Ammon's horn (tissue), 1 donor: ENCODE measurements at regions not wholly inside any gene's neighbourhood (a gene's known extent, or its start where the extent isn't known, plus 50 kb on each side); places are given as distances from the start of the nearest gene placed in this dataset.

Experiments used
- DNase-seq: peaks from one replicate; pipeline ENCODE4 v3.0.0-alpha.2; 2016; ENCODE audit warnings: low spot score

DNA sequence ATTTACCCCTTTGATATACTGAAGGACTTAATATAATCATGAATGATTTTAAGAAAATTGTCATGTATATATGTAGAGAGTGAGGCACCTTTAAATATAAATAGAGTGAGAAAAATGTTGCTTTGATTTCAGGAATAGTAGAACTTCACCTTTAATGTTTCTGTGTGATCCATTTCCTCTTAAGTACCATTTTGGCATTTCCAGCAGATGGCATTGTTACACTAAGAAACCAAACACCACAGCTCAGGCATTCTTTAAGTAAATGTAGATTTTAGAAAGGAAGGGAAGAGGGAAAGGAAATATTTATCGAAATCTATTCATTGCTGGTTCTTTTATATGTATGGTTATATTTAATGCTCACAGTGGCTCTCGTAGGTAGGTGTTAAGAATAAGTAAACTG, 556.7 kb upstream of the FBXO33 start:
- peak; percentile 56 for DNase-seq

DNA sequence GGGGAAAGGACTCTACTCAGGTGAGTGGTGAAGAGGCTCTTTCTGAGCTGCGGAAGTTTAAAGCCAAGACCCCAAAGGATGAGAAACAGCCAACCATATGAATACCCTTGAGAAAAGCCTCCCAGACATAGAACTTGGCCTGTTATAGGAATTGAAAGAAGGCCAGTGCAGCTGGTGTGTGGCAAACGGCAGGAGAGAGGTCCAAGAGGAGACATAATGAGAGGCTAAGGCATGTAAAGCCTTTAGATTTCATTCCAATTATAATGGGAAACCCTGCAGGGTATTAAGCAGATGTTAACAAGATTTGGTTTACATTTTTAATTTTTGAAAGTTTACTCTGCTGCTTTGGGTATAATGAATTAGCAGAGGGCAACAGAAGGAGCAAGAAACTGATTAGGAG, 552.1 kb upstream of the FBXO33 start:
- no peak for DNase-seq

DNA sequence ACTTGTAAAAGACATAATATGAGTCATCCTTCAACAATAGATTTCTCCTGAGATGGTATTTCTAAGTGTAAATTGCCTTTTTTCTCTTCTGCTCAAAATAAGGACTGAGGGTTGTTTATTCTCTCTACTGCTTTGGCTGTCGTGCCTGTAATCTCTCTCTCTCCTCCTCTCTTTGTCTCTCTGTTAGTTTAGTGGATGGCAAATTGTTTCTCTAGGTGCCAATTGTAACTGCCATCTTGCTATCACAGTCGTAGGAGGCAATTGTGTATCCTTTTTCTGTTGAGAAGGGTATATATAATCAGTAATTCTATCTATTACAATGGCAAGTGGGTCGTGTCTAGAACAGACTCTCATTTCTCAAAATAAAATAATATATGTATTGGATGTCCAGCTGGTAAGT, 545.0 kb upstream of the FBXO33 start:
- DNase-seq, result no peak

GRCh38 chr14:39974036-39974435, 541.8 kb upstream of the FBXO33 start:
- no peak for DNase-seq

DNA sequence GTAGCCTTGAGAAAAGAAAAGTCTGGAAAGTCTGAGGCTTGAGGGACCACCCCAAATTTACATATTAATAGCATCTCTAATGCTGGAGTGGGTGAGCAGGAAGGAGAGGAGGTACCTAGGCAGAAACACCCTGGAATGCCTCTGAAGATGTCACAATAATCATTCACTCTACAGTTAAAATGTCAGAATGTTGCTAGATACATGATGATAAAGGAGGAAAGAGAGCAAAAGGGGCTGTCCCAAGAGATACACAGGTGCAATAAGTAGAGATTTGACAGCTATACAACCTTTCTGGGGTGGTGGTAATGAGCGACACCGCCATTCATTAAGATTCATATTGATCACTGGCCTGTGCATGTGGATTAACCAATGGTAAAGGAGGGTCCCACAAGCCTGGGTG, 540.5 kb upstream of the FBXO33 start:
- DNase-seq, result no peak

- no peak for DNase-seq
Measured at GRCh38 chr14:39967885-39968284, 535.7 kb upstream of the FBXO33 start.

- no peak for DNase-seq
Measured at GRCh38 chr14:39957987-39958386, 525.8 kb upstream of the FBXO33 start.

GRCh38 chr14:39957290-39957689, 525.1 kb upstream of the FBXO33 start:
- no peak for DNase-seq

- peak; percentile 6 for DNase-seq
Measured at GRCh38 chr14:39956372-39956771, 524.1 kb upstream of the FBXO33 start.

GRCh38 chr14:39948235-39948634, 516.0 kb upstream of the FBXO33 start:
- DNase-seq, result no peak

DNA sequence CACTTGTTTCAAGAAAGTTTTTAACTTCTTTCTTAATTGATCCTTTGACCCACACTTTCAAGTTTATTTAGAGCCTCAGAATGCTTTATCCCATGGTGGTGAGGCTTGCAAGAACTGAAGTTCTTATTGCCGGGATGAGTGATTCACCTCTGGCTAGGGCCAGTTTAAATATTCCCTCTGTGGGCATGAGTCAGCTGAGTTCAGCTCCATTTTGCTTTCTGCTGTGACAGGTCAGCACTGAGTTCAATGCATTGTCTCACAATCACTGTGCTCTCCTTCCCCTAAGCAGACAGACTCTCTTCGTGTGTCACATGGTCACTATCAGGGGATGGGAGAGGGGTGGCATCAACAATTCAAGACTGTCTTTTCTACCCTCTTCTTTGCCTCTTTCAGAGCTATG, 514.6 kb upstream of the FBXO33 start:
- DNase-seq, result no peak

- no peak for DNase-seq
Measured at GRCh38 chr14:39939023-39939422, 506.8 kb upstream of the FBXO33 start.

- DNase-seq, result no peak
Measured at GRCh38 chr14:39912192-39913100, 480.2 kb upstream of the FBXO33 start.

DNA sequence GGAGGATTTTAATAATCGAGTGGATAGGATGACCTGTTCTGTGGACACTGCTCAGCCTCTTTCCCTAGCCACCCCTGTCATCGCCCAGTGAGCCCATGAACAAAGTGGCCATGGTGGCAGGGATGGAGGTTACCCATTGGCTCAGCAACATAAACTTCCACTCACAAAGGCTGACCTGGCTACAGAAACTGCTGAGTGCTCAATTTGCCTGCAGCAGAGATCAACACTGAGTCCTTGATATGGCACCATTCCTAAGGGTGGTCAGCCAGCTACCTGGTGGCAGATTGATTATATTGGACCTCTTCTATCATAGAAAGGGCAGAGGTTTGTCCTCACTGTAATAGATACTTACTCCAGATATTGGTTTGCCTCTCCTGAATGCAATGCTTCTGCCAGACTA, 465.4 kb upstream of the FBXO33 start:
- DNase-seq, result no peak

- DNase-seq, result no peak
Measured at GRCh38 chr14:39890026-39890425, 457.8 kb upstream of the FBXO33 start.

DNA sequence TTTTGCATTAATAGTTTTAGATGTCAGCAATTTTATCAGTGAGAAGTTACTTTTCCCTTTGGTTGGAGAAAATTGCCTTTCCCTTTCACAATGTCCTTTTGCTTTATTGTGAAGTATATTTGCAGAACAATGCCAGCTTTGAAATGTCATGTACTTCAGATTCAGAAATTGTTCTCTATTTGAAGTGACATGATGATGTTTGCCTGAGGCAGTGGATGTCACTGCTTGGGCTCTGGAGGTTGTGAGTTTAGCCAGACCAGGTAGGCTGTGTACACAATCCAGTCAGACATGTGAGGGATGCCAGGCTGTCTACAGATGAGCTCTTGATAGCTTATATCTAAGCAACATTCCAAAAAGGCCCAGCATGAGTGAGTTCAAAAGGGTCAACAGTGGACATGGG, 451.9 kb upstream of the FBXO33 start:
- DNase-seq, result no peak

GRCh38 chr14:39880965-39881364, 448.7 kb upstream of the FBXO33 start:
- DNase-seq, result no peak

DNA sequence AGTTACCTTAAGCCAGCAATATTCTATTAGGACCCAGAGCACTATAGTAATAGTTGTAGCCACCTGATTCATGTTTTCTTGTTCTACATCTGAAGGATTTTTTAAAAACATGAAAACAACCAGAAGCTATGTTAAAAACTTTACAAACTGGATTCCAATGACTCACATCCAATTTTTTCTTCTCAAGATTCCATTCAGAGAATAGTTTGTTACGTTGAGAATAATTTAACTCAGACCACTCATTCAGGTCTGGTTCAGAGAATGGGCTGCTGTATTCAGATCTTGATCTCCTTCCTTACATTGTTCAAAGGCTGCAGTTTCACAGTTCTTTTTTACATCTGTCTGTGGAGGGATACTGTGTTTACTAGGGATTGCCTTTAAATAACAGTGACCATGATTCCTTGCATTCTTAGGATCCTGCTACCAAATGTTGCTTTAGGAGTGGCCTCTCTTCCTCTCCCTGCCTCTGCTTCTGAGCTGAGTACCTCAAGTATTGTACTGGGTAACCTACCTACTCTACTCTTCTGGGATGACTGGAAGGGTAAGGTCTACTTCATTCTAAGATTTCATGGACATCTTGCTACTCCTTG, 448.0 kb upstream of the FBXO33 start:
- no peak for DNase-seq

DNA sequence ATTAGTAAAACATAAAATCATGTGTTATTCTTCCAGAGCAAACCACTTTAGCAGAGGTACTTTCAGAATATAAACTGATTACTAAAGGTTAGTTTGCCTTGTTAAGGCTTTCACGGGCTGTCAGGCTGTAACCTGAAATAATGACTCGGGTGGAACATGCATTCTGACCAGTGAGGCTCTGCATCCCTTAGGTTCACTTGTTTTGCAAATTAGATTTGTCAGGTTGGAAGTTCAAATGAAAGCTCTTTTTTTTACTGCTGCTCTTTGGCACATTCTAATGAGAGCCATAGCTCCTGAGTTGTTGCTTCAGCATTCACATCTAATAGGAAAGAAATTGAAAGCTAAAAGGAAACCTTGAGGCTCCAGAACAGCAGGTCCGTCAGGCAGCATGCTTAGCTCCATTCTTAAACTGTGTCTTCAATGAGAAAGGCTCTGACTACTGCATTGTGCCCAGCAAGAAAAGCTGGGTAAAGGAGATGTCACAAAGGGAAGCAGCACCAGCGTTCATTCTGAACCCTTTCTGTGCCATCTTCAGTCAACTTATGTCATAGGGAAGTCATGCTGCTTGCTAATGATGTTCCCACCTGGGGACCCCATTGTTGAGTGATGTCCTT, 445.5 kb upstream of the FBXO33 start:
- no peak for DNase-seq

DNA sequence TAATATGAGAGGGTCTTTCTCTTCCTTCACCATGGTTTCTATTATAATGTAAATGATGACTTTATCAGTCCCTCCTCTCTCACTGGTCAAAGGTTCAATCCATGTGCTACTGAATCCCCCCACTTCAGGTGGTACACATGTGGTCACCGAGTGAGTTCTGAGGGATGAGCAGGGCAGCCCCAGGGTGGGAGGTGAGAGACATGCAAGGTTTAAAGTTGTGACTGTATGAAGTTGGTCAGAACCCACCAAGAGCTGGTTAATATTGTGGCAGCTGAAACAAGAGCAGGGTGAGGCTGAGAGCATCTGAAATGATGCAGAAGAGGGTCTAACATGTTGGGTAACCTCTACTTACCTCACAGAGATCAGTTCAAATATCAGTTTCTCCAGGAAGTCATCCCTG, 444.7 kb upstream of the FBXO33 start:
- no peak for DNase-seq

DNA sequence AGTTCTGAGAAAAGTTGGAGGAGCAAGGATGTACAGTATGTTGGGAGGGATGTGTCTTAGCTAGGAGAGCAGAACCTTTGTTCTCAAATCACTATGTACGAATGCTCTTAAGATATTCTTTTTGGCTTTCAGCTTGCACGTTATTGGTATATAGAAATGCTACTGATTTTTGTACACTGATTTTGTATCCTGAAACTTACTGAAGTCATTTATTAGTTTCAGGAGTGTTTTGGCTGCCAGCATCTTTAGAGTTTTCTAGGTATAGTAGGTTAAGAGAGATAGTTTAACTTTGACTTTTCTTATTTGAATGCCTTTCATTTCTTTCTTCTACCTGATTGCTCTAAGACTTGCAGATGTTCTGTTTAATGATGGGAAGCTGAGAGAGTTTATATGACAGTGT, 442.8 kb upstream of the FBXO33 start:
- no peak for DNase-seq

- no peak for DNase-seq
Measured at GRCh38 chr14:39873791-39874190, 441.6 kb upstream of the FBXO33 start.

DNA sequence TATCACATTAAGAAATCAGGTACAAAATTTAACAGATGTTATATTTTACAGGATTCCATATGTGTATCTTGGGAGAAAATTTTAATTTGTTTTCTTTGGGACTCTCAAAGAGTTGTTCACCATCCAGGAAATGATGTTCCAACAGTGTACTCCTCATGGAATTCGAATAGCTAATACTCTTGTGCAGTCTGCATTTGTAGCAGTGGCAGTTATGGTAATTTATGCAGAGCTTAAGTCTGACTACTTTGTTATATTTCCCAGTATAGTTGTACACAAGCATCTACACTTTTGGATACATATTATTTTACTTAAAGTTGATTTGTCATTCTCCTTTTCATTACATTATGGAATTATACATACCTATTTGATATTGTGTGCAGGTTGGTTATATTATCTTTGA, 436.7 kb upstream of the FBXO33 start:
- DNase-seq, result no peak
